Spleen (tissue), 7 donors: ENCODE measurements at regions not wholly inside any gene's neighbourhood (a gene's known extent, or its start where the extent isn't known, plus 50 kb on each side); places are given as distances from the start of the nearest gene placed in this dataset.

Source experiments
- POLR2A ChIP-seq, 3 donors: fragments of 450-650 bp; IDR thresholded peaks; one replicate each; pipeline ENCODE4 v1.5.1; 2017; ENCODE audit warnings: antibody characterized with exemption in 3 of 3, mild to moderate bottlenecking in 1 of 3
- TF ChIP-seq, protein P1 (sequence below), 11 experiments: fragments of 200-600 bp in 7 of 11; fragments of 450-650 bp in 4 of 11; sonication (generic) in 4 of 11; IDR thresholded peaks in 8 of 11; conservative IDR thresholded peaks in 3 of 11; 1 replicate in 7 of 11; 2 replicates in 4 of 11; pipeline versions ENCODE4 v1.4.0 to v1.8.0; 2016 to 2021; ENCODE audit warnings: antibody characterized with exemption in 11 of 11, inconsistent platforms in 4 of 11, mild to moderate bottlenecking in 1 of 11
- donor health status: DM: no; HTN: no; CAD: no; lungs with moderate emphysema.
- donor health status: DM: no; HTN: no; CAD: no.
- donor health status: DM: no; HTN: no; CAD: no.

DNA sequence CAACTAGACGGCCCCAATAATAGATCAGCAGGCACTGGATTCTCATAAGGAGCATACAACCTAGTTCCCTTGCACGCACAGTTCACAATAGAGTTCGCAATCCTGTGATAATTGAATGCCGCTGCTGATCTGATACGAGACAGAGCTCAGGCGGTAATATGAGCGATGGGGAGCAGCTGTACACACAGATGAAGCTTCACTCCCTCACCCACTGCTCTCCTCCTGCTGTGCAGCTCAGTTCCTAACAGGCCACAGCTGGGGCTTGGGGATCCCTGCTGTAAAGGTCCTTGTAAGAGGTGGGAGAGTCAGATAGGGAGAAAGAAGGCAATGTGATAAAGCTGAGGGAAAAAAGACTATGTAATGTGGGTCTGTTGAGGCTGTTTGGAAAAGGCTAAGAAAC is 577.5 kb downstream of the RBFOX1 start:
- TF ChIP-seq, protein P1, sequence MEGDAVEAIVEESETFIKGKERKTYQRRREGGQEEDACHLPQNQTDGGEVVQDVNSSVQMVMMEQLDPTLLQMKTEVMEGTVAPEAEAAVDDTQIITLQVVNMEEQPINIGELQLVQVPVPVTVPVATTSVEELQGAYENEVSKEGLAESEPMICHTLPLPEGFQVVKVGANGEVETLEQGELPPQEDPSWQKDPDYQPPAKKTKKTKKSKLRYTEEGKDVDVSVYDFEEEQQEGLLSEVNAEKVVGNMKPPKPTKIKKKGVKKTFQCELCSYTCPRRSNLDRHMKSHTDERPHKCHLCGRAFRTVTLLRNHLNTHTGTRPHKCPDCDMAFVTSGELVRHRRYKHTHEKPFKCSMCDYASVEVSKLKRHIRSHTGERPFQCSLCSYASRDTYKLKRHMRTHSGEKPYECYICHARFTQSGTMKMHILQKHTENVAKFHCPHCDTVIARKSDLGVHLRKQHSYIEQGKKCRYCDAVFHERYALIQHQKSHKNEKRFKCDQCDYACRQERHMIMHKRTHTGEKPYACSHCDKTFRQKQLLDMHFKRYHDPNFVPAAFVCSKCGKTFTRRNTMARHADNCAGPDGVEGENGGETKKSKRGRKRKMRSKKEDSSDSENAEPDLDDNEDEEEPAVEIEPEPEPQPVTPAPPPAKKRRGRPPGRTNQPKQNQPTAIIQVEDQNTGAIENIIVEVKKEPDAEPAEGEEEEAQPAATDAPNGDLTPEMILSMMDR (IDR thresholded peaks at IDR 0.05 in 8 of 11, conservative IDR thresholded peaks at IDR 0.05 in 3 of 11) = no peak
- no peak for TF ChIP-seq POLR2A (IDR thresholded peaks at IDR 0.05)
